Left ventricle myocardium inferior (tissue), 1 donor: ENCODE measurements at regions not wholly inside any gene's neighbourhood (a gene's known extent, or its start where the extent isn't known, plus 50 kb on each side); places are given as distances from the start of the nearest gene placed in this dataset.
A peak's percentile ranks its signal among the peaks of the same experiment; 100 is the strongest.
"Not testable (repeated sequence)": the region's sequence is repeated elsewhere in the genome, so short reads cannot be mapped to it uniquely, and the experiment has no call there.

Experiments
- DNase-seq: peaks from one replicate; pipeline ENCODE4 v3.0.0-alpha.2; 2020
- H3K27ac ChIP-seq: fragments of 200-600 bp; replicated peaks from 2 replicates; pipeline ENCODE4 v1.8.0; 2021
- H3K27me3 ChIP-seq: fragments of 200-600 bp; 2 replicates; pipeline ENCODE4 v1.8.0; 2021; ENCODE audit warnings: low read depth
- H3K36me3 ChIP-seq: fragments of 200-600 bp; 2 replicates; pipeline ENCODE4 v1.8.0; 2021
- H3K4me1 ChIP-seq: fragments of 200-600 bp; 2 replicates; pipeline ENCODE4 v1.8.0; 2021
- H3K4me3 ChIP-seq: fragments of 200-600 bp; 2 replicates; pipeline ENCODE4 v1.8.0; 2021; ENCODE audit warnings: mild to moderate bottlenecking, moderate library complexity
- H3K9me3 ChIP-seq: fragments of 200-600 bp; replicated peaks from 2 replicates; pipeline ENCODE4 v1.8.0; 2021
- intact Hi-C: fragments of 100-400 bp; cut with micrococcal nuclease; formaldehyde crosslinking; loops from one replicate; pipeline ENCODE4 v1.11.0; 2022
- donor health status: DM: no; HTN: yes; CAD: no; lungs with severe emphysema.

DNA sequence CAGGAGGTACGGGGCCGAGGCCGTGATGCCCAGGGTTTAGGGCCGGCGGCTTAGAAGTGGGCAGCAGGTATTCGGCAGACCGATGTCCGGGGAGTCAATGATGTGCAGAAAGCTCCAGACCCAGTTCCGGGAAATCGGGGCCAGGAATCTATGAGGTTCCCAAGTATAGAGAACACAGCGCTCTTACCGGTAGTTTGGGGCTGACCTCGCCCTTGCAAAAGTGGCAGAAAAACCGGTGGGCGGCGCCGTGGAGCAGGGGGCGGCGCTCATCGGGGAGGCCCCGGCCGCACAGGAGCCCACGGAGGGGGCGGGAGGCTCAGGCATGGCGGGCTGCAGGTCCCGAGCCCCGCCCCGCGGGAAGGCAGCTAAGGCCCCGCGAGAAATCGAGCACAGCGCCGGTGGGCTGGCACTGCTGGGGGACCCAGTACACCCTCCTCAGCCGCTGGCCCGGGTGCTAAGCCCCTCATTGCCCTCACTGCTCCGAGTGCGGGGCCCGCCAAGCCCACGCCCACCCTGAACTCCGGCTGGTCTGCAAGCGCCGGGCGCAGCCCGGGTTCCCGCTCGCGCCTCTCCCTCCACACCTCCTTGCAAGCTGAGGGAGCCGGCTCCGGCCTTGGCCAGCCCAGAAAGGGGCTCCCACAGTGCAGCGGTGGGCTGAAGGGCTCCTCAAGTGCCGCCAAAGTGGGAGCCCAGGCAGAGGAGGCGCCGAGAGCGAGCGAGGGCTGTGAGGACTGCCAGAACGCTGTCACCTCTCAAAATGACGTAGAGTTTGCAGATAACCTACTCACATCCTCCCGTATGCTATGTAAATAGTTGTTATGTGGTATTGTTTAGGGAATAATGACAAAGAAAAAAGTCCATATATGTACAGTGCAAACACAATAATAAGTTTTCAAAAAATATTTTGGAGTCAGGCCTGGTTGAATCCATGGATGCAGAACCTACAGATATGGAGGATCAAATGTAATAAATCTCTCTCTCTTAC is 80.6 kb upstream of the NBPF20 start:
- DNase-seq, H3K27me3 ChIP-seq, H3K27ac ChIP-seq, H3K4me3 ChIP-seq, H3K4me1 ChIP-seq, H3K36me3 ChIP-seq, intact Hi-C loops, H3K9me3 ChIP-seq: not testable (repeated sequence)

- H3K9me3 ChIP-seq, H3K27me3 ChIP-seq, H3K36me3 ChIP-seq, H3K4me3 ChIP-seq, H3K4me1 ChIP-seq, DNase-seq, H3K27ac ChIP-seq, intact Hi-C loops: not testable (repeated sequence)
Measured at GRCh38 chr1:145504834-145505413, 79.5 kb upstream of the NBPF20 start.

DNA sequence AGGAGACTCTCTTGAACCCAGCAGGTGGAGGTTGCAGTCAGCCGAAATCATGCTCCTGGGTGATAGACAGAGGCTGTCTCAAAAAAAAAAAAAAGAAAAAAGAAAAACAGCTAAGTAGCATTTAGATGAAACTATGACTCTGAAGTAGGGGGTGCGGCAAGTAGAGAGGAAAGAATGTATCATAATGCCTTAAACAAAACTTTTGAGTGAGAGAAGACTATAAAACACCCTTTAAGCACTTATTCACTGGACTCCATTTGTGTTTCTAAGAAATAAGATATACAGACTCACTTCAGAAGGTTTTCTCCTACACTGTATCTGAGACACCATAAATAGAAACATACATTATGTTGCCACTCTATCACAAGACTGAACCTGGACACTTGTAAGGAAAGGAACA is 78.9 kb upstream of the NBPF20 start:
- DNase-seq, H3K9me3 ChIP-seq, H3K4me1 ChIP-seq, H3K4me3 ChIP-seq, H3K27ac ChIP-seq, H3K27me3 ChIP-seq, H3K36me3 ChIP-seq, intact Hi-C loops: not testable (repeated sequence)

DNA sequence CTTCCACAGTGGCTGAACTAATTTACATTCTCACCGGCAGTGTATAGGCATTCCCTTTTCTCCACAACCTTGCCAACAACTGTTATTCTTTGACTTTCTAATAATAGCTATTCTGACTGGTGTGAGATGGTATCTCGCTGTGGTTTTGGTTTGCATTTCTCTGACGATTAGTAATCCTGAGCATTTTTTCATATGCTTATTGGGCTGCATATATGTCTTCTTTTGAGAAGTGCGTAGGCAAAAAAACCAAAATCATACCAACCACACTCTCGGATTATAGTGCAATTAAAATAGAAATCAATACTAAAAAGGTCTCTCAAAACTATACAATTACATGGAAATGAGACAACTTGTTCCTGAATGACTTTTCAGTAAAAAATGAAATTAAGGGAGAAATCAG is 74.8 kb upstream of the NBPF20 start:
- H3K36me3 ChIP-seq, H3K27ac ChIP-seq, H3K9me3 ChIP-seq, H3K4me1 ChIP-seq, DNase-seq, H3K27me3 ChIP-seq, intact Hi-C loops, H3K4me3 ChIP-seq: not testable (repeated sequence)

- H3K27ac ChIP-seq, H3K4me3 ChIP-seq, H3K27me3 ChIP-seq, H3K36me3 ChIP-seq, H3K4me1 ChIP-seq, DNase-seq, intact Hi-C loops, H3K9me3 ChIP-seq: not testable (repeated sequence)
Measured at GRCh38 chr1:145495077-145495871, 69.9 kb upstream of the NBPF20 start.

- H3K27me3 ChIP-seq: peaks cover 30% of the 10 kb centered on the region
- H3K27ac ChIP-seq, intact Hi-C loops, DNase-seq, H3K4me1 ChIP-seq, H3K36me3 ChIP-seq, H3K9me3 ChIP-seq: not testable (repeated sequence)
- H3K4me3 ChIP-seq: peak overlapping the region; percentile 51
Measured at GRCh38 chr1:145488193-145488933, 63.0 kb upstream of the NBPF20 start.

- H3K4me1 ChIP-seq, DNase-seq, H3K9me3 ChIP-seq, H3K27ac ChIP-seq, intact Hi-C loops, H3K36me3 ChIP-seq: not testable (repeated sequence)
- Histone ChIP-seq H3K4me3 (peak overlapping the region; percentile 51), H3K27me3 (peaks cover 30% of the 10 kb centered on the region)
Measured at GRCh38 chr1:145487156-145487555, 61.8 kb upstream of the NBPF20 start.

DNA sequence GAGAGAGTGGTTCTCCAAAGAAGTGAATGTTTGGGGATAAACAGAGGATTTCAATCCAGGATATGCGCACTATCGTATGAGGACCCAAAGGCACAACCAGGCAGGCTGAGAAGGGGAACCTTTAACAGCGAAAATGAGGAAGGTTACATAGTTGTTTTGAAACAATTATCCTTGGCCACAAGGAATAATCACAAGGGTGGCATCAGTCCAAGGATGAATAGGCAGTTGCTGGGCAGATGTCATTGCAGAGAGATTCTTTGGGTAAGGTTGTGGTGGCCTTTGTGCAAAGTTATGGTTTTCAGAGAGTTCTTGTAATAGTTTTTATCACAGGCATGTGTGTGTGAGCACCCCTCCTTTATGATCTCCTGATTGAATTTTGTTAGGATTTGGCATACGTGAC is 58.9 kb upstream of the NBPF20 start:
- H3K36me3 ChIP-seq, H3K27ac ChIP-seq, H3K4me1 ChIP-seq, H3K4me3 ChIP-seq, H3K9me3 ChIP-seq, DNase-seq, intact Hi-C loops: not testable (repeated sequence)
- peaks cover 32% of the 10 kb centered on the region for H3K27me3 ChIP-seq

DNA sequence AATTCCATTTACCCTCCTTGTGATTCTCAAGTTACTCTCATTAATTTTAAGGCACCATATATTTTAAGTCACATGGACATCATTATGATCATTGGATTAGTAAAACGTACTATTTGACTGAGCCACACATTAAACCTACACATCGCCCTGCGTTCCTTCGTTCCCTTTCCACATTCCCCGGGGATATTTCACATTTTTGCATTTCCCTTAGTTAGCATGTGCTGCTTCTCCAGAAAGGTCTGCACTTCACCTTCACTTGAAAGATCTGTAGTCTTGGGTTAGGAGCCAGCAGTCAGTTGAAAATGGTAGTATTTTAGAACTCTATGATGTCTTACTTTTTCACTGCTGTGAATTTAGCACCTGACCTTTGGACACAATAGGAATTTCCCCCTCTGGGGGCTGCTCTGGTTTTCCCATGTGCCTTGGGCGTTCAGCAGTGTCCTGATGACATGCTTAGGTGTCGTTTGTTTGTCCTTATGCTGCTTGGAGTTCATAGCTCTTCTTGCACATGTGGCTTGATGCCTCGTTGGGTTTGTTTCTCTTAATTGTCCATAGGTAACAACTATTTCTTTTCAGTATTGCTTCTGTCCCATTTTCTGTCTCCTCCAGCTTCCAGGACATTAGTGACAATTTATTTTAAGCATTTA is 56.9 kb upstream of the NBPF20 start:
- H3K36me3 ChIP-seq, DNase-seq, H3K4me1 ChIP-seq, H3K4me3 ChIP-seq, H3K9me3 ChIP-seq, H3K27ac ChIP-seq, intact Hi-C loops: not testable (repeated sequence)
- H3K27me3 ChIP-seq: peaks cover 27% of the 10 kb centered on the region

- H3K4me1 ChIP-seq, H3K27ac ChIP-seq, H3K9me3 ChIP-seq, DNase-seq, intact Hi-C loops, H3K36me3 ChIP-seq: not testable (repeated sequence)
- peak overlapping the region; percentile 34 for H3K4me3 ChIP-seq
- H3K27me3 ChIP-seq: peaks cover 30% of the 10 kb centered on the region
Measured at GRCh38 chr1:145475962-145476361, 50.6 kb upstream of the NBPF20 start.

DNA sequence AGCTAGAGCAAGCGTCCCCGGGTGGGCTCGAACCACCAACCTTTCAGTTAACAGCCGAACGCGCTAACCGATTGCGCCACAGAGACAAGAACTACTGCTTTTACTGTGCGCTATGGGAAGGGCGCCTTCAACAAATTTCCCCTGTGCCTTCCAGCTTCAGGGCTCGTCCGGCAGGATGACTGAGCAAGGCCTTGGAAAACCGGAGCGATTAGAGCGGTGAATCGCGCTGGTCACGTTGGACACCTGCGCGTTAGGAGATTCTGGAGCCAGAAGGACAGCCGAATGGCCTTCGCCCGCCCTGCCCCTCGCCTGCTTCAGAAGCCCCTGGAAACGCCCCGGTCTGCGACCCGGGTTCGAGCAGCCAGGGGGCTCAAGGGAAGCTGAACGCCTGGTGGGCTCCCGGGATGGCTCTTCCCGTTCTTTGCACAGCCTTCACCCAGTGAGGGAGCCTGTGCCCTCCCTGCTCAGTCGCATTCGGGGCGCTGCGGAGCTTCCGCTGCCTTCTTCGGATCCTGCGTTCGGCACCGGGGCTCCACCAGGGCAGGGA is 50.0 kb upstream of the NBPF20 start:
- intact Hi-C loops, H3K4me1 ChIP-seq, DNase-seq, H3K36me3 ChIP-seq, H3K9me3 ChIP-seq, H3K27ac ChIP-seq: not testable (repeated sequence)
- Histone ChIP-seq H3K4me3 (peak overlapping the region; percentile 34), H3K27me3 (peaks cover 30% of the 10 kb centered on the region)
